ENCODE measurements at regions not wholly inside any gene's neighbourhood (a gene's known extent, or its start where the extent isn't known, plus 50 kb on each side); places are given as distances from the start of the nearest gene placed in this dataset.

GRCh38 chr12:107503129-107503855 lies 182.3 kb upstream of the PWP1 start:
- Histone ChIP-seq H3K4me3 (no peak overlapping the region), H3K27ac (ENCODE audit: low read depth in 1 of 2, low read length in 1 of 2) (no peak overlapping the region), H3K9me3 (ENCODE audit: control insufficient read depth in 4 of 4, insufficient read depth in 3 of 4, low read length in 3 of 4) (peaks cover 0 to 1% (median 0%) of the 10 kb centered on the region in 4 donors), H3K27me3 (ENCODE audit: control insufficient read depth in 3 of 3, insufficient read depth in 3 of 3, low read length in 2 of 3) (no peaks in the 10 kb centered on the region), H3K4me1 (ENCODE audit: control insufficient read depth in 5 of 5, insufficient read depth in 5 of 5, low read length in 5 of 5) (no peaks in the 10 kb centered on the region), H3K9ac (ENCODE audit: insufficient read depth in 1 of 2, low read length in 2 of 2) (no peak overlapping the region), H3K36me3 (ENCODE audit: control insufficient read depth in 4 of 4, insufficient read depth in 4 of 4, low read length in 4 of 4) (no peaks in the 10 kb centered on the region)
- ATAC-seq (ENCODE audit: insufficient read depth, low FRiP score) (no peak), DNase-seq (no peak)
- 85 to 86% methylated on average over 9 of the region's 9 CpGs for WGBS, 2 donors
- no peak for TF ChIP-seq CTCF (IDR thresholded peaks at IDR 0.05; ENCODE audit: control extremely low read depth, extremely low read depth)

- no peaks in the 10 kb centered on the region for H3K4me1 ChIP-seq (ENCODE audit: control insufficient read depth in 5 of 5, insufficient read depth in 5 of 5, low read length in 5 of 5)
- ATAC-seq (ENCODE audit: insufficient read depth, low FRiP score) (no peak), DNase-seq (no peak)
- WGBS, 2 donors, result 66 to 75% methylated on average over 7 of the region's 7 CpGs
- no peak overlapping the region for H3K4me3 ChIP-seq
- TF ChIP-seq CTCF (IDR thresholded peaks at IDR 0.05; ENCODE audit: control extremely low read depth, extremely low read depth), result no peak
- H3K27ac ChIP-seq (ENCODE audit: low read depth in 1 of 2, low read length in 1 of 2), result no peak overlapping the region
- peaks cover 0 to 1% (median 0%) of the 10 kb centered on the region in 4 donors for H3K9me3 ChIP-seq (ENCODE audit: control insufficient read depth in 4 of 4, insufficient read depth in 3 of 4, low read length in 3 of 4)
- no peak overlapping the region for H3K9ac ChIP-seq (ENCODE audit: insufficient read depth in 1 of 2, low read length in 2 of 2)
- H3K36me3 ChIP-seq (ENCODE audit: control insufficient read depth in 4 of 4, insufficient read depth in 4 of 4, low read length in 4 of 4), result no peaks in the 10 kb centered on the region
- H3K27me3 ChIP-seq (ENCODE audit: control insufficient read depth in 3 of 3, insufficient read depth in 3 of 3, low read length in 2 of 3), result peaks cover 0 to 2% (median 0%) of the 10 kb centered on the region in 3 donors
These were observed 181.4 kb upstream of the PWP1 start for GRCh38 chr12:107503887-107504885.

GRCh38 chr12:107509421-107509820 lies 176.2 kb upstream of the PWP1 start:
- Histone ChIP-seq H3K4me3 (no peak overlapping the region), H3K27me3 (ENCODE audit: control insufficient read depth in 3 of 3, insufficient read depth in 3 of 3, low read length in 2 of 3) (peaks cover 0 to 2% (median 0%) of the 10 kb centered on the region in 3 donors), H3K27ac (ENCODE audit: low read depth in 1 of 2, low read length in 1 of 2) (no peak overlapping the region), H3K9ac (ENCODE audit: insufficient read depth in 1 of 2, low read length in 2 of 2) (no peak overlapping the region), H3K4me1 (ENCODE audit: control insufficient read depth in 5 of 5, insufficient read depth in 5 of 5, low read length in 5 of 5) (peaks cover 0 to 6% (median 3%) of the 10 kb centered on the region in 5 donors), H3K9me3 (ENCODE audit: control insufficient read depth in 4 of 4, insufficient read depth in 3 of 4, low read length in 3 of 4) (peaks cover 0 to 1% (median 0%) of the 10 kb centered on the region in 4 donors), H3K36me3 (ENCODE audit: control insufficient read depth in 4 of 4, insufficient read depth in 4 of 4, low read length in 4 of 4) (no peaks in the 10 kb centered on the region)
- no peak for ATAC-seq (ENCODE audit: insufficient read depth, low FRiP score)
- TF ChIP-seq CTCF (IDR thresholded peaks at IDR 0.05; ENCODE audit: control extremely low read depth, extremely low read depth), result no peak
- WGBS, 2 donors, result 62 to 71% methylated on average over 4 of the region's 4 CpGs
- DNase-seq, result peak in 2 of 3 donors; percentile 4 to 44

All from lung (tissue), 11 donors.